Activated naive CD4-positive, alpha-beta T cell treated with anti-CD3 and anti-CD28 coated beads for 36 hours (primary cell): ENCODE measurements at regions not wholly inside any gene's neighbourhood (a gene's known extent, or its start where the extent isn't known, plus 50 kb on each side); places are given as distances from the start of the nearest gene placed in this dataset.

Experiments used
- CTCF ChIA-PET: fragments of 350-600 bp; sonication (Branson Sonifier 250); formaldehyde crosslinking; loops from one replicate; lab custom pipeline; 2021; ENCODE audit warnings: antibody characterized with exemption; lab: Charles Lee
- DNase-seq: peaks from one replicate; pipeline ENCODE4 v3.0.0-alpha.2; 2020
- H3K27ac Mint-ChIP-seq: one replicate; pipeline ENCODE4 v1.8.0; 2021; ENCODE audit warnings: mild to moderate bottlenecking, mixed read lengths
- H3K27me3 Mint-ChIP-seq: one replicate; pipeline ENCODE4 v1.8.0; 2021; ENCODE audit warnings: low read depth, mixed read lengths
- H3K36me3 Mint-ChIP-seq: one replicate; pipeline ENCODE4 v1.8.0; 2021; ENCODE audit warnings: low read depth, mixed read lengths
- H3K4me1 Mint-ChIP-seq: one replicate; pipeline ENCODE4 v1.8.0; 2021; ENCODE audit warnings: low read depth, mixed read lengths
- H3K4me3 Mint-ChIP-seq: one replicate; pipeline ENCODE4 v1.8.0; 2021; ENCODE audit warnings: mild to moderate bottlenecking, moderate library complexity, mixed read lengths
- H3K9me3 Mint-ChIP-seq: one replicate; pipeline ENCODE4 v1.8.0; 2021; ENCODE audit warnings: mixed read lengths
- intact Hi-C: fragments of 100-400 bp; cut with micrococcal nuclease; formaldehyde crosslinking; loops from one replicate; pipeline ENCODE4 v1.15.1; 2023

DNA sequence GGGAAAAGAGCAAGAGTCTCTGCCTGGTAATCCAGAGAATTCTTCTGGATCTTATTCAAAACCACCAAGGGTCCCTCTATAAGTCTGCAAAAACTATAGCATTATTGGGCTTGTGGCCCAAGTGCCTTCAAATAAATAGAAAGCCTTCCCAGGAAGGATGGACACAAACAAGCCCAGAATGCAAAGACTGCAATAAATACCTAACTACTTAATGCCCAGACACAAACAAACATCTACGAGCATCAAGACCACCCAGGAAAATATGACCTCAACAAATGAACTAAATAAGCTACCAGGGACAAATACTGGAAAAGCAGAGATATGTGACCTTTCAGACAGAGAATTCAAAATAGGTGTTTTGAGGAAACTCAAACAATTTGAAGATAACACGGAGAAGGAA, 355.8 kb upstream of the GRAMD2B start:
- H3K27ac Mint-ChIP-seq = no peak overlapping the region
- H3K4me3 Mint-ChIP-seq = no peak overlapping the region
- CTCF ChIA-PET = no interaction called here
- intact Hi-C loops = no loop called here
- H3K27me3 Mint-ChIP-seq = no peaks in the 10 kb centered on the region
- H3K4me1 Mint-ChIP-seq = no peaks in the 10 kb centered on the region
- H3K36me3 Mint-ChIP-seq = no peaks in the 10 kb centered on the region
- H3K9me3 Mint-ChIP-seq = peaks cover 3% of the 10 kb centered on the region
- no peak for DNase-seq

DNA sequence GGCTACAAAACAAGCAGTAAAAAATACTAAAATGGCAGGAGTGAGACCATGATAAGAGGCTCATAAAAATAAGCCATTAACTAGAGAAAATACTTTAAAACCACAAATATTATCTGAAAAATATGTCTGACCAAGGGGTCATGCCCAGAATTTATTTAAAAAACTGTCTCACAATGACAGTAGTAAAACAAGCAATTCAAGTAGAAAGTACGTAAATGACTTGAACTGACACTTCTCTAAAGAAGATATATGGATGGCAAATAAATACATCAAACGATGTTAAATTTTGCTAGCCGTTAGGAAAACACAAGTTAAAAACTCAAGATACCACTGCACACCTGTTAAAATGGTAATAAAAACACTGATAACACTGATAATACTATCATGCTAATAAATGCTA, 353.9 kb upstream of the GRAMD2B start:
- H3K4me1 Mint-ChIP-seq = no peaks in the 10 kb centered on the region
- no peaks in the 10 kb centered on the region for H3K36me3 Mint-ChIP-seq
- no peaks in the 10 kb centered on the region for H3K27me3 Mint-ChIP-seq
- H3K9me3 Mint-ChIP-seq = peaks cover 13% of the 10 kb centered on the region
- H3K4me3 Mint-ChIP-seq = no peak overlapping the region
- intact Hi-C loops = no loop called here
- CTCF ChIA-PET = no interaction called here
- no peak overlapping the region for H3K27ac Mint-ChIP-seq
- DNase-seq = no peak

DNA sequence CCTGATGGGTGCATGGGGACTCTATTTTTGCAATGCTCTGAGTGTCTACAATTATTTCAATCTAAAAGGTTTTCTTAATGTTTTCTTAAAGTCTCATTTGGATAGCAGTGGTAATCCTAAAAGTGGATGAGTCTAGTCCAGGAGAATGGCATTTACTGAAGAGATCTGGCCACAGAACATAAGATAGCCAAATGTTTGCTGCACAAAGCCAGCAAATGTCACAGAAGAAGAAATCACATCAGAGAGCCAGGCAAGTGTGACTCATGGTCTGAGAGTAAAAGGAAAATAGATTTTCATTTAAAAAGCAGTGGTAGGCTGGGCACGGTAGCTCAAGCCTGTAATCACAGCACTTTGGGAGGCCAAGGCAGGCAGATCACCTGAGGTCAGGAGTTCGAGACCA, 352.7 kb upstream of the GRAMD2B start:
- H3K36me3 Mint-ChIP-seq = no peaks in the 10 kb centered on the region
- no peaks in the 10 kb centered on the region for H3K4me1 Mint-ChIP-seq
- intact Hi-C loops = no loop called here
- H3K4me3 Mint-ChIP-seq = no peak overlapping the region
- peaks cover 13% of the 10 kb centered on the region for H3K9me3 Mint-ChIP-seq
- no peak for DNase-seq
- H3K27me3 Mint-ChIP-seq = no peaks in the 10 kb centered on the region
- CTCF ChIA-PET = no interaction called here
- no peak overlapping the region for H3K27ac Mint-ChIP-seq

DNA sequence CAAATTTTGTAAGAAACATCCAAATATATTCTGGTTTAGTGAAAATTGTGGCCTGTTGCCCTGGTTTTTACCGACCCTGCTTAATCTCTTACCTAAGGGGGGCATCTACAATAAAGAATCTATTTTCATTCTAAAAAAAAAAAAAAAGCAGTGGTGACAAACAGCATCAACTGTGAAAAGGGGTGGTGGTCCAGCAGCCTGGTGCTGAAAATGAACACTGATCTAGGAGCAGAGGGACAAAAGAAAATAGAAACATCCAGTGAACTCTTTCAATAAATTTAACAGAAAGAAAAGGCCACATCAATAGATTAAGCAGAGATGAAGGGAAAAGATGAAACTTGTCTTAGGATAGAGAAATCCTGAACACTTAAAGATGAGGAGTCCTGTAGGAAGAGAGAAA, 348.7 kb upstream of the GRAMD2B start:
- intact Hi-C loops = no loop called here

DNA sequence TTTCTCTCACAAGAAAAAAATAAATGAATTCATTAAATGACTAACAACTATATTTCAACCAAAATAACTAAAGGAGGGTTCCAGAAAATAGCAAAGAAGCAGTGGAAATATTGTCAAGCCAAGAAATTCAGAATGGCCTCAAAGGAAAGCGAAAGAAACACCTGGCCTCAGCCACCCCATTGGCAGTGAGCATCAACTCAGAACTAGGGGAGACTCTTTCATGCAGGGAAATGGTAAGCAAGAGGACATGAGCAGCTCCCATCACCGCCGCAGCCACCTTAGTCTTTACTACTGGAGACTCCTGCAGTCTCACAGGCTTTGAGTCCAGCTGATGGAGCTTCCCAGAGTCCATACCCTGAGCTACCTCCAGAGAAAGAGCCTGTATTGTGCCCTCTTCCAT, 343.9 kb upstream of the GRAMD2B start:
- intact Hi-C loops = no loop called here
- H3K4me1 Mint-ChIP-seq = no peaks in the 10 kb centered on the region
- CTCF ChIA-PET = no interaction called here

More for the DNA sequence above, 348.7 kb upstream of the GRAMD2B start:
- no peak overlapping the region for H3K27ac Mint-ChIP-seq
- peaks cover 10% of the 10 kb centered on the region for H3K9me3 Mint-ChIP-seq
- H3K4me3 Mint-ChIP-seq = no peak overlapping the region
- H3K36me3 Mint-ChIP-seq = no peaks in the 10 kb centered on the region
- no peak for DNase-seq
- no peaks in the 10 kb centered on the region for H3K4me1 Mint-ChIP-seq
- no peaks in the 10 kb centered on the region for H3K27me3 Mint-ChIP-seq
- CTCF ChIA-PET = no interaction called here

DNA sequence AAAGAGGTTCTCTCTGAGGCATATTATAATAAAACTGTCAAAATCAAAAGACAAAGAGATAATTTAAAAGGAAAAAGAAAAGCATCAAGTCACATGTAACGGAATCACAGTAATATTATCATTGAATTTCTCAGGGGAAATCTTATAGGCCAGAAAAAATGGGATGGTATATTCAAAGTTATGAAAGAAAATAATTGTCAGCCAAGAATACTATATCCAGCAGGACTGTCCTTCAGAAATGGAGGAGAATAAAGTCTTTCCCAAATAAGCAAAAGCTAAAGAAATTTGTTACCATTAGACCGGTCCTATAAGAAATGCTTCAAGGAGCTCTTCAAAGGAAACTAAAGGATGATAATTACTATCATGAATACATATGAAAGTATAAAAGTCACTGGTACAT, 342.0 kb upstream of the GRAMD2B start:
- Mint-ChIP-seq H3K4me3 (no peak overlapping the region), H3K4me1 (no peaks in the 10 kb centered on the region), H3K27me3 (no peaks in the 10 kb centered on the region), H3K27ac (no peak overlapping the region), H3K9me3 (peaks cover 23% of the 10 kb centered on the region), H3K36me3 (no peaks in the 10 kb centered on the region)
- CTCF ChIA-PET = no interaction called here
- no peak for DNase-seq
- intact Hi-C loops = no loop called here

More for the DNA sequence above, 343.9 kb upstream of the GRAMD2B start:
- Mint-ChIP-seq H3K4me3 (no peak overlapping the region), H3K27me3 (no peaks in the 10 kb centered on the region), H3K9me3 (peaks cover 16% of the 10 kb centered on the region), H3K36me3 (no peaks in the 10 kb centered on the region), H3K27ac (no peak overlapping the region)
- no peak for DNase-seq

DNA sequence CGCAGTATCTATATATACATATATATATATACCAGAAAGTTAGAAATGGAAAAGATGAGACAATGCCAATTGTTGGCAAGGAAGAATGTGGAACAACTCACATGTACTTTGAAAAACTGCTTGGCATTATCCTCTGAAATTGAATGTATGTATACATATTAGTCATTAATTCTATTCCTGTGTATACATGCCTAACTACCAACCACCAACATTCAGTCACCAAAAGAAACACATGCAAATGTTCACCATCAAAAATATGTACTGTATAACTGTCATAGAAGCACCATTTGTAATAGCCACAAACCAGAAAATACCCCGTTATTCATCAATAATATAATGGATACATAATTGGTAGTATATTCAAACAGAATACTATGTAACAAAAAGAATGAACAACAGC, 330.2 kb upstream of the GRAMD2B start:
- Mint-ChIP-seq H3K36me3 (no peaks in the 10 kb centered on the region), H3K27me3 (no peaks in the 10 kb centered on the region), H3K27ac (no peak overlapping the region), H3K4me3 (no peak overlapping the region), H3K4me1 (no peaks in the 10 kb centered on the region), H3K9me3 (peaks cover 20% of the 10 kb centered on the region)
- DNase-seq = no peak
- CTCF ChIA-PET = no interaction called here
- intact Hi-C loops = no loop called here

DNA sequence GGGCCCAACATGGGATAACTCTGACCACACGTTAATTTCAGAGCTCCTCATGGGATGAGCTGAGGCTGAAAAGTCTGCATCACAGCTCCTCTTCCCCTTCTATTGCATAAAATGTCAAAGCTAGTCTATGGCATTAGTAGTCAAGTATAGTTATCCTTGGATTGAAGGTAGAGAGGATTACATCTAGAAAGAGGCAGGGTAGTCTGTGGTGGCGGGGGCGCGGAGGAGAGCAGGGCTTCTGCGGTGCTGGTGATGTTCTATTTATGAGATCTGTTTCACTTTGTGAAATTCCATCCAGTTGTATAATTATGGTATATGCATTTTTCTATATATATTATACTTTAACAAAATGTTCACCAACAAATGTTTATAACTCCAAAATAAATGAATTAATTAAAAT, 329.5 kb upstream of the GRAMD2B start:
- H3K9me3 Mint-ChIP-seq = peaks cover 18% of the 10 kb centered on the region
- H3K4me3 Mint-ChIP-seq = no peak overlapping the region
- intact Hi-C loops = no loop called here
- H3K4me1 Mint-ChIP-seq = no peaks in the 10 kb centered on the region
- H3K27ac Mint-ChIP-seq = no peak overlapping the region
- no peak for DNase-seq
- CTCF ChIA-PET = no interaction called here
- no peaks in the 10 kb centered on the region for H3K36me3 Mint-ChIP-seq
- H3K27me3 Mint-ChIP-seq = no peaks in the 10 kb centered on the region

DNA sequence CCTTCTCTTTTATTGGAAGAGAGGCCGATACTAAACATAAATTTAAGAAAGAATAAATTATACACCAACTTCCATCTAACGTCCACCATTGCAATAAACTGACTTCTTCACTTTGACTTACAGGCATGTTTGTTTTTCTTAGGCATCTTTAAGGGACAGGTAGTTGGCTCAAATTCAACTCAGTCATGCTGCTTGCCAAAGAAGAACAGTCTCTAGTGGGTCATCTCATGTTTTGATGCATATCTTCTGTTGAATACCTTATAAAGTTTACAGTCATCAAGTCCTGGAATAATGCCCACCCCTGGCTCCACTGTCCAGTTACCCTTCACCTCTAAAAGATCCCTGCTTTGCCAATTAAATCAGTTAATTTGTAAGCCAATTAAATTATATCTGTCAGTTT, 328.2 kb upstream of the GRAMD2B start:
- intact Hi-C loops = no loop called here
- no peak for DNase-seq

DNA sequence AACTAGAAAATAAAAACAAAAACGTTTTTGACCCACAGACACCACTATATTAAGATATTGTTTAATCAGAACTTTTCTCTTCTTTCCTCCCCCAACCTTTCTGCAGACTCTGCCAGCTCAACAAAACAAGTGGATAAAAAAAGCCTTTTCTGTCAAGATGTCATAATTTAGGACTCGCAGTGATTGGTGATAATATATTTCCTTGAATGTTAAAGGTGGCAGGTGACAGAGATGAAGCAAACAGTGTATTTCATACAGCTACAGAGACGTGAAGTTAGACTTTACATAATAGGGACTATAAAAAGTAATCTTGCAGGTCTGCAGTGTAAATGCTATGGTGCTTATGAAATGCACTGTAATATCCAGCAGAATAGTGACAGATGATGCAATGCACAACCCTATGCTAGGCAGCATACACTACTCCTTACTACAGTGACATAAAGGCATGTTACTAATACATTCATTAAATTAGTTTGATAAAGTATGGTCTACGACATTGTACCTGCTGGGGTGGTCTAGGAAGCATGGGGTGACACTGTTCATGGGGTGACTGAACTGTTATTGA, 326.7 kb upstream of the GRAMD2B start:
- H3K36me3 Mint-ChIP-seq = no peaks in the 10 kb centered on the region

More for the DNA sequence above, 328.2 kb upstream of the GRAMD2B start:
- Mint-ChIP-seq H3K4me1 (no peaks in the 10 kb centered on the region), H3K4me3 (no peak overlapping the region), H3K36me3 (no peaks in the 10 kb centered on the region), H3K27ac (no peak overlapping the region), H3K9me3 (peaks cover 12% of the 10 kb centered on the region), H3K27me3 (no peaks in the 10 kb centered on the region)
- CTCF ChIA-PET = no interaction called here

DNA sequence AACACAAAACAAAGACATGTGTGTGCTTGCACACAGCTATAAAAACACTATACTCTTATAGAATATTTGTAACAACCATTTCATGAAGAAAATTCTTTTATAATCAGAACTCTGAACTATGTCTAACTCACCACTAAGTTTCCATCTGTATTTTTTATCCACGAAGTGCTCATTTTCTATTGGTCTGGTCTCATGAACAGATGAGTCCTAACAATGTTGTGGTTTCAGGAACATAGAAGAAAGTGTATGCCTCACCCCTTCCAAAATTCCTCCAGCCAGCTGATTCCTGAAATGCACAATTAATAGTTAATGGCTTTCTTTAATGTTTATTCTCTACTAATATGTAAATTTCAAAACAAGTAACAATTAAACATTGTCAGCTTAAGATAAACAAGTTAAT, 325.3 kb upstream of the GRAMD2B start:
- CTCF ChIA-PET = no interaction called here
- H3K27ac Mint-ChIP-seq = no peak overlapping the region
- intact Hi-C loops = no loop called here
- no peak overlapping the region for H3K4me3 Mint-ChIP-seq
- H3K9me3 Mint-ChIP-seq = peaks cover 3% of the 10 kb centered on the region
- no peaks in the 10 kb centered on the region for H3K4me1 Mint-ChIP-seq
- DNase-seq = no peak
- H3K27me3 Mint-ChIP-seq = no peaks in the 10 kb centered on the region
- no peaks in the 10 kb centered on the region for H3K36me3 Mint-ChIP-seq

More for the DNA sequence above, 326.7 kb upstream of the GRAMD2B start:
- Mint-ChIP-seq H3K27me3 (no peaks in the 10 kb centered on the region), H3K27ac (no peak overlapping the region), H3K9me3 (peaks cover 10% of the 10 kb centered on the region), H3K4me1 (no peaks in the 10 kb centered on the region), H3K4me3 (no peak overlapping the region)
- intact Hi-C loops = no loop called here
- no peak for DNase-seq
- CTCF ChIA-PET = no interaction called here

DNA sequence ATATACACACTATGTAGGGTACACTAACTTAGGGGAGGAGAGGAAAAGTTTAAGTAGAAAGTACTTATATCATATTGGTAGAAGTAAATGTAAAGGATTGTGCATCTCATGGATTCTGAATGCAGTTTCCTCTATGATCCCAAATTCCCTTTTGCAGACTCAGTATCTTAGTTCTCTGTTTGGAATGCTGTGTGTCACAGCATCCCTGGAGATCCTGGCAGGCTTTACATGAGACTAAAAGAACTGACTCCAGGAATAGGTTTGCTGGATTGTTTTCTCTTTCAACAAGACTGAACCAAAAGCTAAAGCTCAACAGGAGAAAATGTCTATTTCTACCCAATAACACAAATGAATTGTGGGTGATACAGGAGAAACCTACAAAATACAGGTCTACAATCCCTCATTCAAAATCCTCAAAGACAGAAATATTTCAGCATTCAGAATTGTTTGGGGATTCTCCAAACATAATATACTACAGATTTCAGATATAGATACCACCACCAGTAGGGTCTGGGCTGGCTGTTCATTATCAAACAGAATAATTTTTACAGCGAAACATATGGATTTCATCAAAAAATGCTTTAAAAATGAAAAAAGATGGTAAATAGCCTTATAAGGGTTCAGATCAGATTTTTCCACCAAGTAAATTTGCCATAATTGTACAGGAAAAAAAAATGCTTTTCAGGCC, 324.7 kb upstream of the GRAMD2B start:
- Mint-ChIP-seq H3K4me3 (no peak overlapping the region), H3K36me3 (no peaks in the 10 kb centered on the region)
- CTCF ChIA-PET = no interaction called here

DNA sequence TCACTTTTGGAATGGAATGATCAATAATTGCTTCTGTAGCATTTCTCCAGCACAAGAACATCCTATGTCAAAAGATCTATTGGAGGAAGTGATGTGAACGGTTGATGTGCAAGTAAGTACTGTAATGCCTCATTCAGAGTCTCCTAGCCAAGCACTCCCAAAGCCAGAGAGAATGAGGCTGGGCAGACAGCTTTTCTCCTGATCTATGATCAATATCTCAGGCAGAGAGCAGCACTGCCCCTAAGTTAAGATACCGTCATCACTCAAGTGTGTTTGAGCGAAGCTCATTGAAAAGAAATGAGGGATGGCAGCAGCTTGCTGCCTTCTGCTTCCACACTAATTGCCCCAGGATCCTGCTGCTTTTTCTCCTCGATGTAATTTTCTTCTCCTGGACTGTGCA, 324.1 kb upstream of the GRAMD2B start:
- H3K4me3 Mint-ChIP-seq = no peak overlapping the region
- H3K4me1 Mint-ChIP-seq = no peaks in the 10 kb centered on the region
- DNase-seq = no peak
- H3K27ac Mint-ChIP-seq = no peak overlapping the region
- CTCF ChIA-PET = no interaction called here
- H3K36me3 Mint-ChIP-seq = no peaks in the 10 kb centered on the region
- peaks cover 3% of the 10 kb centered on the region for H3K9me3 Mint-ChIP-seq
- no peaks in the 10 kb centered on the region for H3K27me3 Mint-ChIP-seq
- intact Hi-C loops = no loop called here

More for the DNA sequence above, 324.7 kb upstream of the GRAMD2B start:
- intact Hi-C loops = no loop called here
- DNase-seq = no peak
- Mint-ChIP-seq H3K9me3 (peaks cover 3% of the 10 kb centered on the region), H3K27me3 (no peaks in the 10 kb centered on the region), H3K4me1 (no peaks in the 10 kb centered on the region), H3K27ac (no peak overlapping the region)
